Hepatocyte (in vitro differentiated cells): ENCODE measurements at regions not wholly inside any gene's neighbourhood (a gene's known extent, or its start where the extent isn't known, plus 50 kb on each side); places are given as distances from the start of the nearest gene placed in this dataset.

ENCODE experiments used
- DNase-seq: peaks from one replicate; pipeline ENCODE4 v3.0.0-alpha.2; 2016; ENCODE audit warnings: low spot score
- H2AFZ ChIP-seq: fragments of 200-600 bp; sonication (generic); 2 replicates; pipeline ENCODE4 v1.6.0; 2016; ENCODE audit warnings: antibody characterized with exemption, mild to moderate bottlenecking
- H3K27ac ChIP-seq: fragments of 200-600 bp; sonication (generic); 2 replicates; pipeline ENCODE4 v1.5.1; 2016; ENCODE audit warnings: mild to moderate bottlenecking
- H3K27me3 ChIP-seq: fragments of 200-600 bp; sonication (generic); 2 replicates; pipeline ENCODE4 v1.6.1; 2016
- H3K36me3 ChIP-seq: fragments of 200-600 bp; sonication (generic); replicated peaks from 2 replicates; pipeline ENCODE4 v1.5.1; 2016; ENCODE audit warnings: low read depth; ENCODE audit not compliant: insufficient read depth
- H3K4me1 ChIP-seq: fragments of 200-600 bp; sonication (generic); 2 replicates; pipeline ENCODE4 v1.5.1; 2016; ENCODE audit warnings: mild to moderate bottlenecking, moderate library complexity; ENCODE audit not compliant: insufficient read depth
- H3K4me2 ChIP-seq: fragments of 200-600 bp; sonication (generic); 2 replicates; pipeline ENCODE4 v1.6.0; 2016
- H3K4me3 ChIP-seq: fragments of 200-600 bp; sonication (generic); 2 replicates; pipeline ENCODE4 v1.5.1; 2016; ENCODE audit warnings: mild to moderate bottlenecking
- H3K79me2 ChIP-seq: fragments of 200-600 bp; sonication (generic); 2 replicates; pipeline ENCODE4 v1.6.0; 2017; ENCODE audit warnings: mild to moderate bottlenecking
- H3K9me2 ChIP-seq: fragments of 200-600 bp; sonication (generic); replicated peaks from 2 replicates; pipeline ENCODE4 v1.6.0; 2017; ENCODE audit warnings: mild to moderate bottlenecking; ENCODE audit not compliant: insufficient read depth
- H3K9me3 ChIP-seq: fragments of 200-600 bp; sonication (generic); 2 replicates; pipeline ENCODE4 v1.5.1; 2016; ENCODE audit warnings: low read depth, mild to moderate bottlenecking
- H4K20me1 ChIP-seq: fragments of 200-600 bp; sonication (generic); 2 replicates; pipeline ENCODE4 v1.6.0; 2016; ENCODE audit warnings: mild to moderate bottlenecking; ENCODE audit not compliant: insufficient read depth, poor library complexity, severe bottlenecking
- EZH2 ChIP-seq: fragments of 200-600 bp; sonication (generic); IDR thresholded peaks from 2 replicates; pipeline ENCODE4 v1.6.1; 2016; ENCODE audit warnings: antibody characterized with exemption, mild to moderate bottlenecking, borderline replicate concordance
- EZH2phosphoT487 ChIP-seq: fragments of 200-600 bp; sonication (generic); IDR thresholded peaks from one replicate; pipeline ENCODE4 v1.6.1; 2018; ENCODE audit warnings: antibody characterized with exemption, mild to moderate bottlenecking, low read depth, moderate library complexity; ENCODE audit not compliant: unreplicated experiment, severe bottlenecking
- WGBS: methylation state at CpG from one replicate; pipeline ENCODE4 v1.1.6; 2016; ENCODE audit warnings: low lambda C conversion rate; ENCODE audit errors: missing lambda C conversion rate; 5-methylcytosine and 5-hydroxymethylcytosine counted together
- TF ChIP-seq, protein P1 (sequence below): fragments of 200-600 bp; sonication (generic); IDR thresholded peaks from 2 replicates; pipeline ENCODE4 v1.5.1; 2016; ENCODE audit warnings: antibody characterized with exemption, mild to moderate bottlenecking; ENCODE audit not compliant: poor library complexity

DNA sequence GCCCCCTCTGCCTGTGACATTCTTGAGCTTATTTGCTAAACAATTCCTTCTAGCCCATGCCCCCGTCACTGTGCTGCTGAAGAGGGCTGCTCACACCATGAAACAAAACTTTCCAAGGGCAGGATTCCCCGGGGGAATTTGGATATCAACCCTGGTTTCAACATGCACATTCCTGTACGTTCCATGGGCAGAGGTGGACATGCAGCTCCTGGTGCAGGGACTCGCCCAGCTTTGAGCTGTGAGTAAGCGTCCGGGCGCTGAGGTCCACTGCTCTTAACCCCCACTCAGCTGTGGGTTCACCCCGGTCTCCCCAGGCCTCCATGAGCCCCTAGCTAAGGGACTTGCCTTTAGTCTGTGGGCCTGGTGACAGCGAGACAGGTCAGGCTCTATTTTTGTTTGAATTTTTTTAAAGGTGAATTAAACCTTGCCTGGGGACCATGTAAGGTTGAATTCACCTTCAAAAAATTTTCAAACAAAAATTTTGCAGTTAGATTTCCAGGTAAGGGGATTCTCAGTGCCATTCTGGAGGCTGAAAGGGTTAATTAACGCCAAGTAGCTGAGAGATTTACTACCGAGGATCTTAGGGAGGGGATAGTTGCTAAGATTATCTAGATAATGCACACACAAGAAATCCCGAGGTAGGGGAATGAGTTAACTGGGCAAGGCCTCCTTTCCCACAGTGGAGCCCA, 70.3 kb upstream of the SLC22A23 start:
- Histone ChIP-seq H3K9me3 (no peaks in the 10 kb centered on the region), H3K4me1 (peaks cover 3% of the 10 kb centered on the region), H3K36me3 (no peaks in the 10 kb centered on the region), H3K9me2 (no peaks in the 10 kb centered on the region), H2AFZ (no peak overlapping the region), H3K27ac (no peak overlapping the region), H3K79me2 (no peaks in the 10 kb centered on the region), H3K27me3 (no peaks in the 10 kb centered on the region), H3K4me3 (no peak overlapping the region), H3K4me2 (no peak overlapping the region), H4K20me1 (no peaks in the 10 kb centered on the region)
- 61% methylated on average over 12 of the region's 12 CpGs for WGBS
- DNase-seq = no peak
- no peak for TF ChIP-seq EZH2
- TF ChIP-seq, protein P1, sequence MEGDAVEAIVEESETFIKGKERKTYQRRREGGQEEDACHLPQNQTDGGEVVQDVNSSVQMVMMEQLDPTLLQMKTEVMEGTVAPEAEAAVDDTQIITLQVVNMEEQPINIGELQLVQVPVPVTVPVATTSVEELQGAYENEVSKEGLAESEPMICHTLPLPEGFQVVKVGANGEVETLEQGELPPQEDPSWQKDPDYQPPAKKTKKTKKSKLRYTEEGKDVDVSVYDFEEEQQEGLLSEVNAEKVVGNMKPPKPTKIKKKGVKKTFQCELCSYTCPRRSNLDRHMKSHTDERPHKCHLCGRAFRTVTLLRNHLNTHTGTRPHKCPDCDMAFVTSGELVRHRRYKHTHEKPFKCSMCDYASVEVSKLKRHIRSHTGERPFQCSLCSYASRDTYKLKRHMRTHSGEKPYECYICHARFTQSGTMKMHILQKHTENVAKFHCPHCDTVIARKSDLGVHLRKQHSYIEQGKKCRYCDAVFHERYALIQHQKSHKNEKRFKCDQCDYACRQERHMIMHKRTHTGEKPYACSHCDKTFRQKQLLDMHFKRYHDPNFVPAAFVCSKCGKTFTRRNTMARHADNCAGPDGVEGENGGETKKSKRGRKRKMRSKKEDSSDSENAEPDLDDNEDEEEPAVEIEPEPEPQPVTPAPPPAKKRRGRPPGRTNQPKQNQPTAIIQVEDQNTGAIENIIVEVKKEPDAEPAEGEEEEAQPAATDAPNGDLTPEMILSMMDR = no peak
- TF ChIP-seq EZH2phosphoT487 = no peak

DNA sequence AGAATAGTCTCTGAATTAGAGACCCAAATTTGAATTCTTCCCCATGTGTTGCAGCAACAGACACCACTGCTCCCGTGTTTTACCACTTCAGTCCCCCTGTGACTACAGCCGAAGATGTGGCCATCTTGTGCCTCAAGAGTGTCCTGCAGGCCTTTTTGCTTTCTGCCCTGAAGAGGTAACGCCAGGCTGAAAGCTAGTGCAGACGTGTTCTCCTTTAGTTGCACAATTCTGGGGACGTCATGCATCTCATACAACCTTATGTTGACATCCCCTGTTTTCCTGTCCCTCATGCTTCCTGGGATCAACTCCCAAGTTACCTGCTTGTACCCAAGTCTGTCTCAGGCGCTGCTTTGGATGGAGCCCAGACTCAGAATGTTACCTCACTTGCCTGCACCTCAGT, 69.1 kb upstream of the SLC22A23 start:
- H3K4me1 ChIP-seq = peaks cover 3% of the 10 kb centered on the region
- WGBS = 90% methylated on average over 6 of the region's 6 CpGs
- H4K20me1 ChIP-seq = no peaks in the 10 kb centered on the region
- H3K27ac ChIP-seq = no peak overlapping the region
- H3K27me3 ChIP-seq = no peaks in the 10 kb centered on the region
- H2AFZ ChIP-seq = no peak overlapping the region
- H3K4me2 ChIP-seq = no peak overlapping the region
- no peak for DNase-seq
- no peaks in the 10 kb centered on the region for H3K9me3 ChIP-seq
- no peaks in the 10 kb centered on the region for H3K9me2 ChIP-seq
- no peak overlapping the region for H3K4me3 ChIP-seq
- H3K79me2 ChIP-seq = no peaks in the 10 kb centered on the region
- H3K36me3 ChIP-seq = no peaks in the 10 kb centered on the region
- TF ChIP-seq, protein P1 = no peak
- TF ChIP-seq EZH2phosphoT487 (no peak), EZH2 (no peak)

DNA sequence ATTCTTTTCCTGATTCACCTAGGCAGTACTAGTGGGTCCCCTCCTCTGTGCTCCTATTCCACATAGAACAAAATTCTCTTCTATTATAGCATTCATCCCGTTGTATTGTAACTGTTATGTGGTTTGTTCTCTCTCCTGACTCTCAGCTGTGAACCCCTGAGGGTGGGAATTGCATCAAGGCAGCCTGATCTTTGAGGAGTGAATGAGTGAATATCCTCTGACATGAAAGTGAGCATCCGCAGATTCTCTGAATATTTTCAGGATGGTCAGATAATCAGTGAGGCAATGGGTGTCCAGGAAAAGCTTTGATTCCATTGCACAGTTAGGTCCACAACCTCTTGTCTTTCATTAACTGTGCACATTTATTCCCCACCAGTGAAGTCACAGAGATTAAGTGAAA, 67.6 kb upstream of the SLC22A23 start:
- Histone ChIP-seq H3K4me1 (peaks cover 3% of the 10 kb centered on the region), H3K4me3 (no peak overlapping the region), H3K79me2 (no peaks in the 10 kb centered on the region), H2AFZ (no peak overlapping the region), H3K27me3 (no peaks in the 10 kb centered on the region), H3K4me2 (no peak overlapping the region), H4K20me1 (no peaks in the 10 kb centered on the region), H3K27ac (no peak overlapping the region), H3K9me3 (no peaks in the 10 kb centered on the region), H3K9me2 (no peaks in the 10 kb centered on the region), H3K36me3 (no peaks in the 10 kb centered on the region)
- TF ChIP-seq, protein P1 = no peak
- TF ChIP-seq EZH2 (no peak), EZH2phosphoT487 (no peak)
- DNase-seq = no peak
- WGBS = 67% methylated on average over 2 of the region's 2 CpGs

DNA sequence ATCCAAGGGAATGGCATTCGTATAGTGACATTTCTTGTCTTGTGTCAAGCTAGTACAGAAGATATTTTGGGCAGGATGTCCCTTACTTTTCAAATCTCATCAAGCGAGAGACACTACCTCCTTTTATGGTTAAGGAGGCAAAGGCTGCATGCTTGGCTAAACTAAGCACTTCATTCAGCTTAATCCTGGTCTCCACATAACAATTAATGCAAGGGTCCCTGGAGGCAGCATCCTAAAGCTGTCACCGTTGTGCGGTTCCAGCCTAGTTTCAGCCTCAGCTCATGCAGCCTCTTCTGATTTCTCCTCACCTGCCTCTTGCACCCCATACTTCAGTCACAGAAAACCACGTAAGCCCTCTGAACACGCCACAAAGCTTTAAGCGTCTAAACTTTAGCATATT, 67.1 kb upstream of the SLC22A23 start:
- Histone ChIP-seq H2AFZ (no peak overlapping the region), H3K36me3 (no peaks in the 10 kb centered on the region), H3K4me2 (no peak overlapping the region), H3K79me2 (no peaks in the 10 kb centered on the region), H3K9me3 (no peaks in the 10 kb centered on the region), H3K27ac (no peak overlapping the region), H3K4me1 (peaks cover 3% of the 10 kb centered on the region), H3K4me3 (no peak overlapping the region), H3K27me3 (no peaks in the 10 kb centered on the region), H3K9me2 (no peaks in the 10 kb centered on the region), H4K20me1 (no peaks in the 10 kb centered on the region)
- no peak for DNase-seq
- 93% methylated on average over 7 of the region's 7 CpGs for WGBS
- no peak for TF ChIP-seq EZH2
- no peak for TF ChIP-seq EZH2phosphoT487
- TF ChIP-seq, protein P1 = no peak
